ENCODE measurements at regions not wholly inside any gene's neighbourhood (a gene's known extent, or its start where the extent isn't known, plus 50 kb on each side); places are given as distances from the start of the nearest gene placed in this dataset.

DNA sequence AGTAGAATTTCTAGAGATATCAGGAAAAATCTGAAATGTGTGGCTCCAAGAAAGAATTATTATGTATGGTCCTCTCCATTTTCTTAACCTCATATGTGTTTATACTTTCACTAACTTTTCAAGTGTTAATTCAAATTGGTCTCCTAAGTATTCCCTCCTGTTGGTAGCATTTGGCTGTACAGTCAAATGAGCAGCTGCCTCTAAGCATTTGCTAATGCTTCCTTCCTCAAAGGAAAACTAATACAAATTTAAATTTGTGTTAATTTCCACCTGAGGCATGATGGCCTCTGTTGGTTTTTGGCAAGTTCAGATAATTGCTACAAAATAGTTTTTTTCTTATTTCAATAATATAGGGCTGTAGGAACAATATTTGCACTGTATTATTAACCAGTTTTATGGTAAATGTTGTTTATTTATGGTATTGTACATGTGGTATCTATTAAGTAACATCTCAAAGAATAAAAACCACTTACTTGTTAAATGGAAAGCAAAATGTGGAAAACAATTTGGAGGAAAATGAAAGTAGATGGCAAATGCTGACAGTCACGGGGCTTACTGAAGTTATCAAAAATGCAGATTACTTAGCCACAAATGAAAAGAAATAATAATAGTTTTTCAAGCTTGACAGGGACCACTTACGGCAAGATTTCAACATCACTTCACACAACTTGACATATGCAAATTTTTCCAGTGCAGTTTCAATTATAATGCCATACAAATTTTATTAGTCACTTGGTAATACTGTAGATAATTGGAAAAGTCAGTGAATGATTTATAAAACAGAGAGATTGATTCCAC is 299.3 kb upstream of the MEOX2 start:
- no peak for DNase-seq

DNA sequence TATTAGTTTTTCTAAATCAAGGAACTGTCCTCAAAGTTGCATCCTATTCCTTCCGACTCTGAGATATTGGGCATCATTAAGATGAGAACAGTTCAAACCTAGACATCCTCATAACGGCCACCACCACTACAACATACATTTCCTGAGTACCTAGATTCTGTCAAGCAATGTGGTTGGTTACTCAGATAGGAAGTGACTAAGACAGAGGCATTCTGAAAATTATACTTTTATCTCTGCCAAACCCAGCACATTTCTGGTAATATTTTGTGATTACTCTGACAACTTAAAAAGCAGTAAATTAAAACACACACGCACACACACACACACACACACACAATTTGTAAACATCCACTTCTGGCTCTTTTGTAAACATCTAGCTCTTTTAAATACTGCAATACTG is 291.2 kb upstream of the MEOX2 start:
- DNase-seq, result no peak

DNA sequence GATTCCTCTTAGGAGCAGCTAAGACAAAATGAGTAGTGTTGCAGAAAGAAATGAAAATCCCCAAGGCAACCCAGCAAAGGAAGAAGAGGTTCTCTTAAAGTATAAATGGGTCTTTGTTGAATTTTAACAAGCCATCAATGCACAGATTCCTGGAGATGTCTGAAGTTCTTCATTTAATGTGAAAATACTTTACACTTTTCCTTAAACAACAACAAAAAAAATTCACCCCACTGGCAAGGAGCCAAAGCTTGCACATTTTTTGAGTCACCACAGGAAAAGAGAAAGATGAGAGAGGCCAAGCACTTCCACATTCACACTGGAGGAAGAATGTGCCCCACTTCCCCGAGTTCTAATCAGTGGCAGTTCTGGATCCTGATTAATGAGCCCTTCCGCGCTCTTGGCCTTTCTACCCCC is 286.4 kb upstream of the MEOX2 start:
- peak; percentile 1 for DNase-seq

DNA sequence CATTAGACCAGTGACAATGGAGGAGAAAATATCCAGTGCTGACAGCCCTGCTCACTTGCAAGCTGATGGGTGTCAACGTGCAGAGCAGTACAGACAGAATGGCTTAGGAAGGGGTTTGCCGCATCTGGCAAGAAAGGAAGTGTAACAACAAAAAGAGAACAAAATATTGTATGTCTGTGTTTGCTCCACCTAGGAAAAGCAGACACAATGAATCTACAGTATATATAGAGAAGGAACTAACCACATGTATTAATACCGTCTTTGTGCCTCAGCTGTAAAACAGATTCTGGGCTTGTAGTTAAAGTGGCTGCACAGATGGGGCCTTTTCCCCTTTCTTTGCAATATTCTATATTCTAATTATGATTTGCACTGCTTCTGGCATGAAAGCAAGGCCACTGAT is 281.1 kb upstream of the MEOX2 start:
- no peak for DNase-seq

DNA sequence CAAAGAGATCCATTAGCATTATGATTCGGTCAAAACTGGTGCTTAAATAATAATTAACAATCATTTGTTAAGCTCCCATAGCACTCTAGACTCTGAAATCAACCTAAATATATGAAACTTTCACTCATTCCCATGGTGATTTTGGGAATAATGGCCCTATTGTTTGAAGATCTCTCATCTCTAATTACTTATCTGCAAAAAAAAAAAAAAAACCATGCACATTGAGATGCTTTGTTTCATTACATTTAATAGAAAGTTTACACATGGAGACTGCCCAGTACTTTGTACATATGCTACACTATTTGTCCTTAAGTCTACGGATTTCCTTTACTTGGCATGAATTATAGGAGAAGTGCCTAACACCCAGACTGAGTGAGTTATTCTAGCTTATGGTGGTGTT is 280.6 kb upstream of the MEOX2 start:
- DNase-seq, result no peak

DNA sequence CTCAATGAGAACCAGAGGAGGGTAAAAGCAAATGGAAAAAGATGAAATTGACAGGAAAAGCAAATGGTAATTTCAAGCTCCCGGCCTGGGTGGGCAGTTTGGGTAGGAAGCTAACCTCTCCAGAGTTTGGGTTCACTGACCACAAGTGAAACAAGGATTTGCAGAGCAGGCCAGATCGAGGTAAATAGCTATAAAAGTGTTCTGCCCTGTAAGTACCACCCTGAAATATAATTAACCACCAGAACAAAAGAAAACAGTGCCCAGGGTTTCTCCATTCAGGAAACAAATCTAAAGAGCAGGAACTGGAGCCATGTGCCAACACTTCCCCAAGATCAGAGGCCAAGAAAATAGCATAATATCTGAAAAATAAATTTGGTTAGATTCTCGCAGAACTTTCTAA is 276.7 kb upstream of the MEOX2 start:
- DNase-seq, result no peak

DNA sequence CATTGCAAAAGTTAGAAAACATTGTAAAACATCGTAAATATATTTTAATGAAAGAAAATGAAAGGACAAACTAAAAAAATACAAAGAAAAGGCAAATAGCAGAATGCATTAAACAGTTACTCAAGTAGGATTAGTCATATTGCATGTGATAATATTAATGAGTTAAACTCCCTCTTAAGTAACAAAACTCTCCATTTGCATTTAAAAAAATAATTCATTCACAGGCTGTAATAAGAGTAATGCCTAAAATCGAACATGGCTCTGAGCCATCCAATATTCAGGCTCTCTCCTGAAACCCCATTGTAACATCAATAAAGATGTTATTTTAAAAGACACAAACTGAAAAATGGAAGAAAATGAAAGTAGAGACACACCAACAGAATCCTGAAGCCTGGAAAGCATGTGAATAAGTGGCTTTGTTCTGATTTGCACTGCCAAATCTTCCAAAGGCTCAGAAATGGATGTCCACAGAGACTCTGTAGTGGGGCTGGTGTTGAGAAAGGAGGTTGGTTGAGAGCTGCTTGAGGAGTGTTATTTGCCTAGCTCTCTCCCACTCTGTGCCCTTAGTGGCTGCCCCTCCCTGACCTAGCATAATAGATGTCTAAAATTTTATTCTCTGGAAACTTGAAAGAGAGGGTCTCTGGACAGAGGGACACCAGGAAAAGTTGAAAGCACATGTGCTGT is 268.3 kb upstream of the MEOX2 start:
- DNase-seq, result no peak

DNA sequence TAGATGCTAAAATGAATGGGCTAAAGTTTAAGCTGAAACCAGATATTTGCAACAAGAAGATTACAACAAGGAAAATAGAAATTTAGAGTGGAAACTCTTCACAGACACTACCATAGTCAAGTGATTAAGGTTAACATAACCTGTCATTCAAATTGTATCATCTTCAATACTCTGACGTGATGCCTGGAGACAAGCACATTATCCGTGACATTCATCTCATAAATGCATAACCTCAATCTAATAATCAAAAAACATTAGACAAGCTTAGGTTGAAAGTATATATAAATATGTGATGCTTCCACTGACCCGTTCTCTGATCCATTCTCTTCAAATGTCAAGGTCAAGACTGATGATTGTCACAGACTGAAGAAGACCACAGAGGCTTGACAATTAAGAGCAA is 263.8 kb upstream of the MEOX2 start:
- no peak for DNase-seq

DNA sequence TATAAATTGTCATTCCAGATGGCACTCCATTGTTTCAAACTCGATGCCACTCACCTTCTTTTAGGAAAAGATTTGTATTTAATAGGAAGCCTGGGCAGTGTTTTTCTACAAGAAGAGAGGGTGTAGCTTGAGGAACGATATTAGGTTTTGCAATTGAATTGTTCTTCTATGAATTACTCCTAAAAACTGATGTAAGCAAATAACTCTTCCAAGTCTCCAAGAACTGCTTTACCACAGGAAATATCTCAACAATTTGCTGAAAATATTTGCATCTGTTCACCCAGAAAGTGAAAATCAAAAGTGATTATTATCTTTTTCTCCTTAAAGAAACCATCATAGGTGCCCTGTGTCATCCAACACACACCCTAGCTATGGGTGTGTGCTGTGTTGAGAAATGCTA is 261.3 kb upstream of the MEOX2 start:
- DNase-seq, result no peak

DNA sequence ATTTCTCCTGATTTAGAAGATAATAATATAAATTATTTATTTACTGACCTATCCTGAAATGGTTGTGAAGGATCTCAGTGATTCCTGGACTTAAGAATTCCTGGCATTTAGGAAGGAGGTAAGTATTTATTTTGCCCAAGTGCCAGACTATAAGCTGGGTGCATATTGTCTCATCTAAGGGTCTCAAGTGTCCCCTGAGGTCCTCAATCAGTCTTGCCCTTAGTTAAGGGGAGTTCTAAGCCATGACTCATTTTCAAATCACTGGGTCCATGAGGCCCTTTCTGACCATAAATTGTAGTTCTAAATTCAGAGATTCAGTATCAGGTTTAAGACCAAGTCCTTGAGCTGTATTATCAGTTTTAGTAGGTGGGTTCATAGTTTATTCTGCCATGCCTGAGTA is 251.6 kb upstream of the MEOX2 start:
- DNase-seq, result no peak

DNA sequence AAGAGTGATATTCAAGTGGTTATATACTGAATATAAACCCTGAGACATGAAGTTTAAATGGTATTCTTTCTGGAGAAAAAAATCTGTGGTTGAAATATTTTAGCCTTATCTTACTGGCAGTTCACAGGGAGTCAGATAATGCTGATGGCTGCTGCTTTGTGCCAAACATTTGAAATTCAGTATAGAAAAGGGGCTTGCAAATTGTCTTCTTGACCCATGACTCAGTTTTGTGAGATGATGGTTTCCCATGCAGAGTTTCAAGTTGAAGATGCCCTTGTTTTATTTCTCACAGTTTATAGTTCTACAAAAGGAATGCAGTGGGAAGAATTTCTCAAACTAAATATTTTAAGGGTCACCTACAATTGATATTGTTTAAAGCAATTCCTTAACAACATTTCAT is 251.1 kb upstream of the MEOX2 start:
- no peak for DNase-seq

DNA sequence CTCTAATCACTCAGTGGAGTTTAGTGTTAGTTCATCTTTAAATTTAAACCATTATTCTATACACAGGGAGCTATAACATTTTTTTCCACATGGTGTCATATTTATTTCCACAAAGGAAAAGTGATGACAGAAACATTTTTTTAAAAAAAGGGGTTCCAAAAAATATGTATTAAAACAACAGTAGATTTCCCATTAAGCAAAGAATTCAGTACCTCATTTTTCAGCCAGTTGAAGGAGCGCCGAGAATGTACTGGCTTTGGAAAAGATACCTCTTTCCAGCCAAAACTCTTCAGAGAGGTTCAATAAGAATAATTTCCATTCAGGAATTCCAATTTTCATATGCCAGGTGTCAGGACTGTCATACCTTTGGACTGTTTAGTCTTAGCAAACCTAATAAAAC is 250.5 kb upstream of the MEOX2 start:
- DNase-seq, result no peak

DNA sequence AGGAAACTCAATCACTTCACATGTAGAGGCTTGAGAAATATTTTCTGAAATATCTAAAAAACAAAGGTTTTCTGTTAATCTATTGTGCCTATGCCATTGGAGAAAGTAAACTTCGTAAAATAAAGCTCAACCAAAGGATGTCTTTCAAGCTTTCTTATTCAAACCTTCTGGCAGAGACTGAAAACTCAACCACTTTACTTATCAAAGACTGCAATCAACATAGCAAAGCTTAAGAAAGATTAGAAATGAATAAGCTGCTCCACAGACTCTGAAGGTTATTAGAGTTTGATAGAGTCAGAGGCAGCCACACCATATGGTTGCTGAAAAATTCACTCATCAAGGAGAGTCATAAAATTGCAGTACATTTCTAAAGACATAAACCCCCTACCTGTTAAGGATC is 245.8 kb upstream of the MEOX2 start:
- DNase-seq, result no peak

DNA sequence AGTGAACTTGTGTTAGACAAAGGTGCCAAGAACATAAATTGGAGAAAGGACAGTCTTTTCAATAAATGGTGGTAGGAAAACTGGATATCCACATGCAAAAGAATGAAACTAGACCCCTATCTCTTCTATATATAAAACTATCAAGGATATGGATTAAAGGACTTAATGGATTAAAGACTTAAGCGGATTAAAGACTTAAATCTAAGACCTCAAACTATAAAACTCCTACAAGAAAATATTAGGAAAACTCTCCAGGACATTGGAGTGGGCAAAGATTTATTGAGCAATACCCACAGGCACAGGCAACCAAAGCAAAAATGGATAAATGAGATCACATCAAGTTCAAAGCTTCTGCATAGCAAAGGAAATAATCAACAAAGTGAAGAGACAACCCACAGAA is 242.9 kb upstream of the MEOX2 start:
- no peak for DNase-seq

DNA sequence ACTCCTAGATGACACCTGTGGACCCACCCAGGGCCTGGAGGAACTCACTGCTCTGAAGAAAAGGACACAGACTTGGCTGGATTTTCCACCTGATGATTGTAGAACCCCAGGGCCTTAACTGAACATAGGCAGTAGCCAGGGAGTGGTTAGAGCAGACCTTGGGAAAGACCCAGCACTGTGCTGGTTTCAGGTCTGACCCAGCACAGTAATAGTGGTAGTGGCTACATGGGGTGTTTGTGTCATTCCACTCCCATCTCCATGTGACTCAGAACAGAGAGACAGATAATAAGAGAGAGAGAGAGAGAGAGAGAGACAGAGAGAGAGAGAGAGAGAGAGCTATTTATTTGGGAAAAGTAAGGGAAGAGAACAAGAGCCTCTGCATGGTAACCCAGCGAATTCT is 239.1 kb upstream of the MEOX2 start:
- DNase-seq, result no peak

DNA sequence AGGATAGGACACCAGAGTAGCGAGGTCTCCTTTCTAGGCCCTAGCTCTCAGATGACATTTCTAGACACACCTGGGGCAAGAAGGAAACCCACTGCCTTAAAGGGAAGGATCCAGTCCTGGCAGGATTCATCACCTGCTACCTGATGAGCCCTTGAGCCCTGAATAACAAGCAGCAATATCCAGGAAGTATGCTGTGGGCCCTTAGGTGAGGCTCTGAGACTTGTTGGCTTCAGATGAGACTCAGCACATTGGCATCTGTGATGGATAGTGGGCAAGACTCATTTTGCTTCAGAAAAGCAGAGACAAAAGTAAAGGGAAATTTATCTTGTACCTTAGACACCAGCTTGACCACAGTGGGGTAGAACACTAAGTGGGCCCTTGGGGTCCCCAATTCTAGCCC is 238.4 kb upstream of the MEOX2 start:
- DNase-seq, result no peak

DNA sequence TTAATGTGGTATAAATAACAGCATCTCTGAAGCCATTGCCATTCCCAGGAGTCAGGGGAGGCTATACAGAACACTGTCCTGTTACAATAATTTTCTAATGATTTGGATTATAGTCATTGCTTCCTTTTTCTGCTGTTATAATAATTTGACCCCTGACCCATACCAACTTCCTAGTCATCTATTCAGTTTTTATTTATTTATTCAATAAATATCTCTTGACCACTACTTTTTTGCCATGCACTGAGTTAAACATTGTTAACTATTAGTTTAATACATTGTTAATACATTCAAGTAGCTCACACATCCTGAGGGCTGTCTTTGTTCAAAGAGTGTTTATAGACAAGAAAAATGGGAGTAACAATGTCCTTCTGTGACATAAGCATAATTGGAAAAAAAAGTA is 235.5 kb upstream of the MEOX2 start:
- no peak for DNase-seq

DNA sequence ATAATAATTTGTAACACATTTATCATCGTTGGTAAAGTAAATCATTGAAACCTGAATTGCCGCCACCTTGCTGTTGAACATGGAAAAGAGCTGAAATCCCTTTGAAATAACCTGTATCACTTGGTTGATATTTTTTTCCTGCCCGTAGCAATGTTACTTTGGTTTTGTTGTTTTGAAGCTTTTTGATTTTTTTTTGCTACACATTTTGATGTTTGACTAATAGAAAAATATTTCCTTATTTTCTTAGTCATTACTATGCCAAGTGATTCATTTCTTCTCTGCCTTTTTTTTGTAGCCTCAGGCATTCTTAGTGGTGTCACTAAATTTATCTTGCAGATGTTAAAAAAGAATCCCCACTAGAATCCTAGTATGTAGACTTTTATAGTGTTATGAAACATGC is 235.1 kb upstream of the MEOX2 start:
- DNase-seq, result no peak

DNA sequence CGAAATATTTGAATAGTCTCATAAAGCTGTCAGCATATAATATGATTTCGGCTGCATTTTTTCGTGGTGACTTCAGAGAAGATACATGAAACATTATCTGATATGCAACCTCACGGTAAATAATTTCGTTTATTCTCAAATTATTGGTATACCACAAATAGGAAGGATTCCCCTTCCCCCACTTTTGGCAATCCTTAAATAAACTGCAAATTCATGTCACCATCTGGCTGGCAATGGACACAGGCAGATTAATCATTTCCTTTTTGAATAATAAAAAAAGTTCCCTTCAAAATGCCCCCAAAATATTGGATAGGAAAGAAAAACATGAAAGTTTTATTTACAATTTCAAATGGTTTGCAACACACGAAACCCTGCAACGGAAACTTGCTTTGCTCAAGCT is 234.5 kb upstream of the MEOX2 start:
- no peak for DNase-seq

DNA sequence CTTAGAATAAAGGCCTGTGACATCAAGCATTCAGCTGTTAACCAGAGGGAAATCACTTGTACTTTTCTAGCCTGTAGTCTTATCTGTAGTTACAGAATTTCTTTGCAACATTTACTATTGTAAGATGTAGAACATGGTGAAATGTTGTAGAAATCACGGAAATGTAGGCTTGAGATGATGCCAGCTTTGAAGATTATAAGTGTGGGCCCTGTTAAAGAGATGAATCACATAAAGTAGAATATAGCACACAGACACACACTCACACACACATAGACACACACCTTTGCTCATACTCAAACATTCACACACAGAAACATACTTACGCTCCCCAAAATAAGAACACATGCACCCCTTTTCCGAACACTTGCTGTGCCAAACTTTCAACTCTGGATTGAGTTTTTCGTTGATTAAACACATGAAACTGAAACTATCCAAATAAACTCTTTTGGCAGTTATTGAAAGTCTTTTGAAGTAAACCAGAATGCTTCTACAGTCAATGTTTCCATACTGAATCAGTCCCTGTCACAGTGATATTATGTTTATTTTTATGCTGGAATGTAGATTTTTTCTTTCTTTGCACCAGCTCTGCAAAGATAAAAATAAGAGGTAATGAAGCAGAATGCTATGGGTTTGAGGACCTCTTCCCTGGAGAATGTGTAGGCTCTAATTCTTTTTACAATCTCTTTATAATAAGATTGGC is 230.3 kb upstream of the MEOX2 start:
- no peak for DNase-seq

DNA sequence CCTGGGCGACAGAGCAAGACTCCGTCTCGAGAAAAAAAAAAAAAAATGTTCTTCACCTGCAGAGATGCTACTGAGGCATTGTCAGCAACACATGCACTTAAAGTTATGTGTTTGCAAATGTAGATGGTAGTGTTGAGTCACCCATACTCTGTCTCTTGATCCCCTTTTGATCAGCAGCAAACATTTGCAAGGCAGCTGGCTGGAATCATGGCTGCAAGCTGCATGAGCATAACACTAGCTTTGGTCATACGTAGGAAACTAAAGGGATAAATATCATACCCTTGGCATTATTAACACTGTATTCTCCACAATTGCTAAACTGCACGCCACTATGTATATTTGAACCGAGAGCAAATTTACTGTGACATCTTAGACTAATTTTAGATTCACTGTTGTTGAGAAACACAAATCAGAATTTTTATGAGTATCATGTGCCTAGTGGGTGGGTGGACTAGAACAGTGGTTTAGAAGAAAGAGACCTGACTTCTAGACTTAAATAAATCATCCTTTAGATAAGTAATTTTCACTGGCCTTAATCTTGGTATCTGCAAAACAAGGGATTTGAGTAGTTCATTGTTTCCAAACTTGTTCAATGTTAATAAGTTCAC is 229.3 kb upstream of the MEOX2 start:
- no peak for DNase-seq

DNA sequence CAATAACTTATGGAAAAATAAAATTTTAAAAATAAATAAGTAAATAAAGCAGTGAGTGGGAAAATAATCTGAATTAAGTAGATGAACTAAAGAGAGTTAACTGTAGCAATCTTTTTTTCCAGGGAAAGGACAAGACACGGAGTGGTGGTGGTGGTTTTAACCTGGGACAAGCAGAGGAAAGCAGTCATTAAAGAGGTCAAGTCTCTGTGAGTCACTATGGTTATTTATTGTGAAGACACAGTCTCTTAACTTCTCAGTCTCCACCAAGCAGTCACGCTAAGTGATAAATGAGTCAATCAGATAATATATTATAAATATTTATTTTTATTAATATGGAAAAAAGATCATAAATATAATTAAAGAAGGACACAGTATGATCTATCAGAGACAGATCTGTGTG is 228.1 kb upstream of the MEOX2 start:
- DNase-seq, result no peak

DNA sequence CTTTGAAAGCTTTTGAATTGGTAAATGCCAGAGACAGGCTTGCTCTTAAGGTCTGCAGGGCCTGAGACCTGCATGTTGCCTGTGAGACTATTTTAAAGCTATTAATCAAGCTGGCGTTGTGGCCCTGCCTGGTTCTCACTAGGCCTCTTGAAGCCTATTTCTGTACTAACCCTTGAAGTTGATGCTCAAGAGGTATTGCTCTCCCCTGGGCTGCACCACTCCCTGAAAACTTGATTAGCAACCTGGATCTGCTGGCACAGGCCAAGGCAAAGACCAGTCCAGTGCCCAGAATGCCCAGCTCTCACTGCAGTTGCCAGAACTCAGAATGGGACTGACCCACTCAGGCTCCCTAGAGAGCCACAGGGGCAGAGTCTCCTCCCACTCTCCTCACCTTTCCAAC is 220.0 kb upstream of the MEOX2 start:
- no peak for DNase-seq
